ENCODE measurements at regions not wholly inside any gene's neighbourhood (a gene's known extent, or its start where the extent isn't known, plus 50 kb on each side); places are given as distances from the start of the nearest gene placed in this dataset.

DNA sequence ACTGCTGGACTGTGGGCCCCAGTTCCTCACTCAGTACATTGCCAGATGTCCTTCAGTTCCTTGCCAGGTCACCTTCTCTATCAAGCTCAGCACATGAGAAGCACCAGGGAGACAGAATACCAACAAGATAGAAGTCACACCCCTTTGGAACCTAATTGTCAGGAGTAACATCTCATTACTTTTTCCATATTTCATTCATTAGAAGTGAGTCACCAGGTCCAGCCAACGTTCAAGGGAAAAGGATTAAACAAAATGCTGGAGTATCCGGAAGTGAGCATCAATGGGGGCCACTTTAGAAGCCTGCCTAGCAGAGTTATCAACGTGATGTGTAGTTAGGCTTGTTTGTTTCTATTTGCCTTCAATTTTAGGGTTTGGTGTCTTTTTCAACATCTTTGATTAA lies 569.3 kb downstream of the MIAT start:
- TF ChIP-seq POLR2AphosphoS5 (IDR thresholded peaks at IDR 0.05) (no peak), POLR2A (IDR thresholded peaks at IDR 0.05) (no peak)

All from prostate gland (tissue), 1 donor.